Esophagus muscularis mucosa (tissue), 3 donors: ENCODE measurements at regions not wholly inside any gene's neighbourhood (a gene's known extent, or its start where the extent isn't known, plus 50 kb on each side); places are given as distances from the start of the nearest gene placed in this dataset.

ENCODE experiments used
- POLR2AphosphoS5 ChIP-seq, 2 donors: sonication (generic); formaldehyde crosslinking; IDR thresholded peaks; one replicate each; pipeline ENCODE4 v1.6.1; 2017; ENCODE audit warnings: antibody characterized with exemption in 2 of 2
- TF ChIP-seq, protein P1 (sequence below), 3 experiments: fragments of 200-600 bp in 2 of 3; fragments of 450-650 bp in 1 of 3; sonication (generic) in 2 of 3; IDR thresholded peaks; one replicate each; pipeline ENCODE4 v1.5.1; 2017 to 2019; ENCODE audit warnings: antibody characterized with exemption in 3 of 3, mild to moderate bottlenecking in 2 of 3, moderate library complexity in 1 of 3

DNA sequence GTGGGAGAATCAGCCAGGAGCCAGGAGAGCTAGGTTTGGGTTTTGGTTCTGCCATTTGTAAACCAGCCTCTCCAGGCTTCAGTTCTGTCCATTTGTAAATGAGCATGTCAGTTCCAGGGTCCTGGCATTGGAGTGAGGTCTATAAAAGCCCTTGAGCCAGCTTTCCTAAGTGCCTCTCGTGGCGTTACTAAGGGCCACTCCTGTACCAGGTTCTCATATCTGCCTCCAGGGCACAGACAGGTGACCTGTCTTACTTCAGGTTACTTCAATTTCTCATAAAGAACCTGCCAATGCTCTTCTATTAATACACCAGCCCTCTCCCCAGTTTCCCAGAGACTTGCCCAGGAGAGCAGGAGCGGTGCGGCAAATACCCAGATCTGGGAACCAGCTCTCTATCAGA lies 101.9 kb downstream of the VEGFA start:
- TF ChIP-seq, protein P1, sequence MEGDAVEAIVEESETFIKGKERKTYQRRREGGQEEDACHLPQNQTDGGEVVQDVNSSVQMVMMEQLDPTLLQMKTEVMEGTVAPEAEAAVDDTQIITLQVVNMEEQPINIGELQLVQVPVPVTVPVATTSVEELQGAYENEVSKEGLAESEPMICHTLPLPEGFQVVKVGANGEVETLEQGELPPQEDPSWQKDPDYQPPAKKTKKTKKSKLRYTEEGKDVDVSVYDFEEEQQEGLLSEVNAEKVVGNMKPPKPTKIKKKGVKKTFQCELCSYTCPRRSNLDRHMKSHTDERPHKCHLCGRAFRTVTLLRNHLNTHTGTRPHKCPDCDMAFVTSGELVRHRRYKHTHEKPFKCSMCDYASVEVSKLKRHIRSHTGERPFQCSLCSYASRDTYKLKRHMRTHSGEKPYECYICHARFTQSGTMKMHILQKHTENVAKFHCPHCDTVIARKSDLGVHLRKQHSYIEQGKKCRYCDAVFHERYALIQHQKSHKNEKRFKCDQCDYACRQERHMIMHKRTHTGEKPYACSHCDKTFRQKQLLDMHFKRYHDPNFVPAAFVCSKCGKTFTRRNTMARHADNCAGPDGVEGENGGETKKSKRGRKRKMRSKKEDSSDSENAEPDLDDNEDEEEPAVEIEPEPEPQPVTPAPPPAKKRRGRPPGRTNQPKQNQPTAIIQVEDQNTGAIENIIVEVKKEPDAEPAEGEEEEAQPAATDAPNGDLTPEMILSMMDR (IDR thresholded peaks at IDR 0.05) = no peak
- TF ChIP-seq POLR2AphosphoS5 (IDR thresholded peaks at IDR 0.05) = no peak
